GF-D8 (cell line): ENCODE measurements at regions not wholly inside any gene's neighbourhood (a gene's known extent, or its start where the extent isn't known, plus 50 kb on each side); places are given as distances from the start of the nearest gene placed in this dataset.
"Not testable (repeated sequence)": the region's sequence is repeated elsewhere in the genome, so short reads cannot be mapped to it uniquely, and the experiment has no call there.

Source experiments
- DNase-seq: peaks from one replicate; lab custom pipeline; 2025; lab: John Stamatoyannopoulos, UW

DNA sequence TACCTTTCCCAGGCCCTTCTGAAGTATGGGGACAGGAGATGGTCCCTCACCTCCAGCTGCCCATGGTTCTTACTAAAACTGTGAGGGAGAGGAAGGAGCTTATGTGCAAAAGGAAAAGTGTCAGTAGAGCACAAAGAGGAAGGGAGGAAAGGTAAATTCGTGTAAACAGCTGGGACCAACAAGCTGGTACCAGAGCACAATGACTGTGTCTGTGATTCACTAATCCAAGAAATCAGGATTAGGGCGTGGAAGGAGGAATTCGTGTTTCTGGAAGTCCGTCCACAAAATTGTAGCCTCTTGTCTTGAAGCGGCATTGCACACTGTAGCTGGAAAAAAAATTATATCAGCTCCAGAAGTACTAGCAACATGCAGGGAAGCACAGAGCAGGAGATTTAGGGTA lies 129.0 kb upstream of the RREB1 start:
- DNase-seq = no peak

DNA sequence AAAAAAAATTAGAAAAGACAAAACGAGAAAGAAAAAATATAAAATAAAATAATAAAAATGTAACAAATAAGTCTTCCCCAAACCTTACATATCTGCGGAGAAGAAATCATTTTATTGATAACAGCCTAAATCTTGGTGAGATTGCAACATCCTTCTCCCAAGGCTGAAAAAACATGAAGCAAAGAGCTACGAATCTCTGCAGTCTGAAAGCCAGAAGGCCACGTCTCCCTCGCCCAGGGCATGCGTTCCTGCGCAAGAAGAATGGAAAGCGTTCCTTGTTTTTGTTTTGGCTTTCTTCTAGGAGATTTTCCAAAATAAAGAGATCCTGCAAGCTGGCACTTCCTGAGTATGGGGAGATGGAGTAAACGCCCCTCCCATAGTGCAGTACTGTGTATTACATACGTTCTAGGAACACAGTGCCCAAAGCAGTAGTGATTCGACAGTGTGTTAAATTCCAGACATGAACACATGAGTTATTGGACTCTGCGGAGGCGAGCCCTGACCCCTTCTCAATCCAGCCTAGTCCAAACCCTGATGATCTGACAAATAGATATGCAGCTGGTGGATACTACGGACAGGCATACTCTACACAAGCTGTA lies 126.7 kb upstream of the RREB1 start:
- no peak for DNase-seq

DNA sequence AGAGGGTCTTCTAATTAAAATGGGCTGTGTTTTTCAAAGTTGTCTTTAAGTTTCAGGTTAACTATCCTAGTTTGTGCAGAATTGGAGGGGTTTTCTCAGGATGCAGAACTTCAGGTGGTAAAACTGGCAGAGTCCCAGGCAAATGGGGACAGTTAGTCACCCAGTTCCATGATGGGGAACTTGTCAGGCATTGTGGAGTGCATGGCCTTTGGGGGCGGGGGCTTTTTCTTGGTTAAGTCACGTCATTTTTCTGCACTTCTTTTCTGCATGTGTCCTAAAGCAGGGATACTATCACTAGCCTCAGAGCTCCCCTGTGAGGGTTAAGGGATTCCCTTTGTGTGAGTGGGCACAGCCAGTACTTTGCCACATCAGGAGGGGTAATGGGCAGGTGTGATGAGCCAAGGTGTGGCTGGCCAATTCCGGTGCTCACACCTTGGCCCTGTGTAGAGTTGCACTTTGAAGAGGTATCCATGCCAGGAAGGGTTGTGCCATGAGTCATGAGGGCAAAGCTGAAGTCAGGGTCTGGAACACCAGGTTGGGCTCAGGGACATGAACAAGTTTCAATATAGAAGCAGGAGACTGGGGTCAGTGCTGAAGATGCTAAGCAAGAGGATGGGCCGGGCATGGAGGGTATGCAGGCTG lies 126.0 kb upstream of the RREB1 start:
- no peak for DNase-seq

DNA sequence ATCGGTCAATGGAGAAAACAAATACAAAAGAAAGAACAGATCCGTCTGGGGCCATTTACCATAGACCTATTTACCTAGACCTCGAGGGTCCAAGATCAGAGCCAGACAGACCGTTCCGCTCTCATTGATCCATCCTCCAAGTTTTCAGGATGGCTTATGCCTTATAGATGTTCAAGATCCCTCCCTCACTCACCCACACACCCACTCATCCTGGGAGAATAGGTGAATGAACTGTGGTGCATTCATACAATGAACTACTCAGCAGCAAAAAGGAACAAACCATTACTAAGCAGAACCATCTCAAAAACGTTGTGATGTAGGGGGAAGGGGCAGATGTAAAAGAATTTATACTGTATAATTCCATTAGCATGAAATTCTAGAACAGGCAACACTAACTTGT lies 125.1 kb upstream of the RREB1 start:
- no peak for DNase-seq

DNA sequence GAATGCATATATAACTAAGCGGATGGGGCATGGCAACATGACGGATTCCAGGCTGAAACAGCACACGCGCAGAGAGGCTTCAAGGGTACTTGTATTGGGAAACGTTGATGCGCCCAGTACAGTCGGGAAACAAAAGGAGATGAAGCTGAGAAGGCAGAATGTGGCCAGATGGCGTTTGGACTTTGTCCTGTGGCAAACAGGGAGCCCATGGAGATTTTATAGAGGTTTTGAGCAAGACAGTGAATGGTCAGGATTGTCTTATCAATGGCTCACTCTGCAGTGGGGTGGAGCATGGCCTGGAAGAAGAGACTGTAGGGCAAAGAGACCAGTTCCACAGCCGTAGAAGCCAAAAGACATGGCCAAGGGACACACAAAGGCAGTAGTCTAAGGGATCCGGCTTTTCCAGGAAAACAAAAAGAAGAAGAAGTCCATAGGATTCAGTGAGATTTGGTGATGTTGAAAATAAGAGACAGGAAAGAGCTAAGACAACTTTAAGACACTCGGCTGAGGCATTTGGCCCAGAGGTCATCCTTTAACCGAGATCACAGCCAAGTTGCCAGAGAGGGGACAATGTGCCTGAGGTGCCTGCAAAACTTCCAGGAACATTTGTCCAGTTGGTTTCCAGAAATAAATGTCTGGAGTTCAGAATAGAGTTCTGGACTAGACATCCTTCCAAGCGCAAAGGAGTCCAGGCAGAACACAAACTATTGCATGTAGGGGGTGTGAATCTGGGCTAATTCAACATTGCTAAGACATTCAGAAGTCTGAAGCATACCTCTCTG lies 123.0 kb upstream of the RREB1 start:
- DNase-seq = no peak

DNA sequence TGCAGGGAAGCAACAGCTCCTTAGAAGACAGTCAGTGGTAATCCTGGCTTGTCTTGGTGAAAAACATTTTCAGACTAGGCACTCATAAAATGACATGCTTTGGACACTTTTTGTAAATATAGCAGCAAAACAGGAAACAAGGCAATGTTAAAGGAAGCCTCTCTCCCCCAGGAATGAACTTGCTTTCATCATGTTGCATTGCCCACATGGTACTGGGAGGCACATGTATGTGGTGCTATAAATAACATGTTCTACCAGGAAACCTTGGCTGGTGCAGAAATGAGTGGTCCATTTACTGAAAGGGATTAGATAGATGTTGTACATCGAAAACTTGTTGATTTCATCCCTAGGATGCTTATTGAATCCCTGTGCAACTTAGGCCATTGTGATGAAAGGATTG lies 121.4 kb upstream of the RREB1 start:
- no peak for DNase-seq

DNA sequence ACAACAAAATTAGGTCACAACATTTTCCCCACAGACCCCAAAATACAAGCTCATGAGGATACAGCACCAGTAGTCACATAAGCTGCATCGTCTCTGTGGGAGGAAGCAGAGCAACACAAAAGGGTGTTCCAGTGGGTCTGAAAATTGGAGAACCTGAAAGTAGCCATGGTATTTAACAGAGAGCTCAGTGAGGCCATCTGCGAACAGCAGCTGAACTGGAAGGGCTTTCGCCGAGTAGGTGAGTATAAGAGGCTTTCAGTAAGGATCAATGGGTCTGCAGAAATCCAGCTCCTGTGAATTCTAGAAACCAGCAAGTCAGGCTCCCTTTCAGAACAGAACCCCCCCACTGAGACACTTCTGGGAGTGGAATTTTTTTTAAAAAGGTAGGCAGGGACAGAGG lies 120.0 kb upstream of the RREB1 start:
- DNase-seq = no peak

DNA sequence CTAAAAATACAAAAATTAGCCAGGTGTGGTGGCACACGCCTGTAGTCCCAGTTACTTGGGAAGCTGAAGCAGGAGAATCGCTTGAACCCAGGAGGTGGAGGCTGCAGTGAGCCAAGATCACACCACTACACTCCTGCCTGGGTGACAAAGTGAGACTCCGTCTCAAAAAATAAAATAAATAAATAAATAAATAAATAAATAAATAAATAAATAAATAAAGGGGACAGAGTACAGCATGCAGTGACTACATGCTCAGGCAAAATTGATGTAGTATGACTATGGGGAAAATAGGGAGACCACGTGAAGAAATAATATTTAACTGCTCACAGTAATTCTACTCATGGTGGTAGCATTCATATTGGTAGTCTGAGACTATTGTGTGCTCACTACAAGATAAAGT lies 117.7 kb upstream of the RREB1 start:
- not testable (repeated sequence) for DNase-seq

DNA sequence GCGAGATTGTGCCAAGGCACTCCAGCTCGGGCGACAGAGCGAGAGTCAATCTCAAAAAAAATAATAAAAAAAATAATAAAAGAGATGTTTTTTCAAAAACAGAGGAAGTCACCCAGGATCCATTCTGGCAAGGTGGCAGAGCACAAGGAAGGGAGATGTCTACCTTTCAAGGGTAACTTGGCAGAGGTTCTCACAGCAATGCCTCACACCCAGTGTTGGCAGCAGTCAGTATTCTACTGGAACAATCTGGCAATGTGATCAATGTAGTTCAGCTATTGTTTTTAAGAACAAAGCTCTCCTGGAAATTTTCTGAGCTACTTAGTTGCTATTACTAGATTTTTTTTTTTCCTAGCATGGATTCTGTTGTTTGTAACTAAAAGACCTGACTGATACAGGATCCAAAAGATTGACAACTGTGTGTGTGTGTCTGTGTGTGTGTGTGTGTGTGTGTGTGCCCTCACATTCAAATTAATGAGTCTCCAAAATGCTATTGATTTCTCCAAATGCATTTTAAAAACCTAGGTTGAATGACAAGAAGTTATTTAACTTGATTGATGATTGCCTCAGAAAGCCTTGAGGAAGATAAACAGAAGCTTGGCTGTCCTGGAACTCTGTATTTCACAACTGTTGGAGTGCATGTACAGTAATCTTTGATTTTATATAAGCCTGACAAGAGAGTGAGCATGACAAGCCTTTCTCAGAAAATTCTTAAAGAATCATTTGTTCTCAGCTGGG lies 114.1 kb upstream of the RREB1 start:
- no peak for DNase-seq

DNA sequence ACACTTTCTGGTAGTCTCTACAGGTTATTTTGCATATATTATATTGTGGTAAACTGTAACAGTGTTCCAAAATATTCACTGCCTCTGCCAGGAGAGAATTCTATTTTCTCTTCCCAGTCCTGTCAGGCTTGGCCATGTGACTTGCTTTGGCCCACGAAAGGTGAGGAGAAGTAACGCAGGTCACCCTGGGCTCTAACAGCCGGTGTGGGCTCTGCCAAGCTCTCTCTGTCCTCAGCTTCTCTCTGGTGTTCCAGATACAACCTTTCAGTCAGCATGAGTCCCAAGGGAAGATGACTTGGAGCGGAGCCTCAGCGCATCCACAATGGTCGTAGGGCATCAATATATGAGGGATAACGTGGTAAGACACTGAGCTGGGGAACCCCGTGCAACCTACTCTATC lies 113.0 kb upstream of the RREB1 start:
- no peak for DNase-seq

DNA sequence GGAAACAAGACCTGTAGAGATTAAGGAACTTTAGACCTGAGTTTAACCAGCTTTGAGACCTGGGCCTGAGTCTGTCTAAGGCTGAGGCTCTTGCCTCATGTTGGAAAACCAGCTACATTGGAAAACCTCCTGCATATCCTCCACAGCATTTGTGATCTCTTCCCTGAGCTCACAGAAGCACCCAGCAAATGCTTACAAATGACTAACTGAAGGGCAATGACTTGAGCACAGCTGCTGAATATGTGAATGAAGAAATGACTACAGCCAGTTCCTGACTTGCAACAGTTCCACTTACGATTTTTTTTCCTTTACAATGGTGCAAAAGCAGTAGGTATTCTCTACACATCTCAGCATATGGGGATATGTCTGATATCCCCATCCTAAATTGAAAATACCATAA lies 112.4 kb upstream of the RREB1 start:
- DNase-seq = no peak

DNA sequence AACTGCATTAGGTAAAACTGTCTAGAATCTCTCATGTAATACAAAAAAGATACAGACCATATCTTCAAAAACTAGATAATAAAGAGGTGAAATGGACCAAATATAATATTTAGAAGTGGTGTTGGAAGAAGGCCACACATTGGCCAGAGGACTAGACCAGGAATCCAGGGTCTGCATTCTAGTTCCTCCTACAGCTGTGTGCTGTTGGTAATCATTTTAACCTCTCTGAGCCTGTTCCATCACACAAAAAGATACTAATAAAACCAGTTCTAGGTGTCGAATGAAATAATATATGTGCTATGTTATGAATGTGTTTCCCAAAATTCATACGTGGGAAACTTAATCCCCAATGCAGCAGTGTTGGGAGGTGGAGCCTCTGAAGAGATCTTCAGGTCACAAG lies 111.6 kb upstream of the RREB1 start:
- DNase-seq = no peak

DNA sequence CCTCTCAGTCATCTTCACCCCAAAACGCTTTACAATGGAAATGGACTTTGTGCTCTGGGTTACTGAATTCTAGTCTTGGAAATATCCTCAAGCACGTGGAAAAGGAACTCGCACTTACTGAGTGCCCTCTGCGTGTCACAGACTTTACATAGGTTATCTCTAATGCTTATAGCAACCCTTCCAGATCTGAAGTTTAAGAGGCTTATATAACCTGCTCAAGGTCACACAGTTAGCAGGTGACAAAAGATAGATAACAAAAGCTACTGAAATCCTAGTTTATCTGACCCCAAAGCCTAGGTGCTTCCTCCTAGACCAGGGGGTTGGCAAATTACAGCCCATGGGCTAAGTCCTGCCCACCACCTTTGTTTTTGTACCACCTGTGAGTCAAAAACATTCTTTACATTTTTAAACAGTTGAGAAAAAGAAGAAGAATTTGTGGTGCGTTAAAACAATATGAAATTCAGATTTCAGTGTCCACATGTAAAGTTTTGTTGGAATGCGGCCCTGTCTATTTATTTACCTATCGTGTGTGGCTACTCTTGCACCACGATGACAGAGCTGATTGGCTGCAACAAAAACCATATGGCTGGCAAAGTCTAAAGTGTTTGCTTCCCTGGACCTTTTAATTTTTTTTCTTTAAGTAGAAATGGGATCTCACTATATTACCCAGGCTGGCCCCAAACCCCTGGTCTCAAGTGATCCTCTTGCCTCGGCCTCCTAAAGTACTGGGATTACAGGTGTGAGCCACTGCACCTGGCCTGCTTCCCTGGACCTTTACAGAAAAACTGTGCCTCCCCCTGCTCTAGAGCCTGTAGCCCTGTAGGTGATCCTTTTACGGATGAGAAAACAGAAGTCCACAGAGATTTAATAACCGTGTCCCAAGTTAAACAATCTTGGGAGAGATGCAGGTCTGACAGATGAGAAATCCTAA lies 110.2 kb upstream of the RREB1 start:
- DNase-seq = no peak

DNA sequence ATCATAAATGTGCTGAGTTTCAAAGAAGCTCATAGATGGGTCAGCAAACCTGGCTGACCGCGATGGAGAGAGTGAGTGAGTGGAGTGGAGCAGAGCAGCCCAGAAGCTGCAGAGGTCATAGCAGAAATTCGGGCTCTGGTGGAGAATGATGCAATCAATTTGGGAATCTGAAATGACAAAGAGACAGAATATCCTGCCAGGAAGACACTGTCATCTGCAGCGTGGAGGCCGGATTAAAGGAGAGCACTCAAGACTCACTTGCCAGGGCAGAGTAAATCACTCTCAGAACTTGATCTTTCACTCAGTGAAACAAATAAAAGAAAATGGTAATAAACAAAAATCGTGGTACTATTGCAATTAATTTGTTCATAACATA lies 109.6 kb upstream of the RREB1 start:
- no peak for DNase-seq

DNA sequence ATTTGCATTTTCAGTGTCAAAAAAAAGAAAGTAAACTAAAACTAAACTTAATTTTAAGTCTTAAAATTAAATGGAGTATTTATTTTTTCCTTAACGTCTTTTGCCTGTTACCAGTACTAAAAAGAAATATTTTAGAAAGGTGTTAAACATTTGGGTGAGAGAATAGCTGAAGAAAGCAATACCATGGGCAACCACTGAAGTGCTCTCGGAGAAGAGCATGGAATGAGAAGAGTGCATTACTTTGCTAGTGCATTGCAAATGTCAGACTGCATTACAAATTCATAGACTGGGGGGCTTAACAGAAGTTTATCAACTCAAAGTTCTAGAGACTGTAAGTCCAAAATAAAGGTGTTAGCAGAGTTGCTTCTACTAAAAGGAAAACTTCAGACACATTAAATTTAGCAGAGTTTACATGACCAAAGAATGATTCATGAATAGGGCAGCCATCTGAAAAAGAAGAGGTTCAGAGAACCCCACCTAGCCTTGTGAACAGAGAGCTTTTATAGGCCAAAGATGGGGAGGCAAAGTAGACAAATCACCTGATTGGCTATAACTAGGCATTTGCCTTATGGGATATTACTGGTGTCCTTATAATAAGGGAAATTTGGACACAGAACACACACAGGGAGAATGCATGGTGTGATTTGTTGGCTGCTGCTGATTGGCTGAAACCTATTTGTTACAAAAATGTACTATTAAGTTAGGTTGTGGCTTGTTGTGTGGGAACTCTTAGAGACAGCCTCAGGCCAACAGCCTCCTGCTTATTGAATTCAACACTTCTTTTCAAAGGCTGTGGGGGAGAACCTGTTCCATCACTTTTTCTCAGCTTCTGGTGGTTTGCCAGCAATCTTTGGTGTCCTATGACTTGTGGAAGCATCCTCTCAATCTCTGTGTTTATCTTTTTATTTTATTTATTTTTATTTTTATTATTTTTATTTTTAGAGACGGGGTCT lies 106.7 kb upstream of the RREB1 start:
- DNase-seq = no peak

DNA sequence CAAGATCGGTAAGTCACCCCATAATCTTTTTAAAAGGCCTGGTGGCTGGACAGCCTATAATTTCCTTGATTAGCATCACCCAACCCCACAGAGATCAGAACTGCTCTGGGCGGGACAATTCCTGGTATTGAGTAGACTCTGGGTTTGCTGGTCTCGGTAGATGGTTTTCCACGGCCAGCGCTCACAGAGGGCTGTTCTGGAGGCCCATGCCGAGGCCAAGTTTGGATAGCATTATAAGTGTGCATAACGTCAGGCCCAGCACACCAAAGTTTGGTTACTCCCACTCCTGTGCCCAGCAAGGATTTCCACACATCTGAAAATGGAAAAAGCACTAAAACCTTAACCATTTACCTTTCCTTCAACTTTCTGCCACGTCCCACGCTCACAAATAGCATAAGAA lies 104.7 kb upstream of the RREB1 start:
- no peak for DNase-seq

DNA sequence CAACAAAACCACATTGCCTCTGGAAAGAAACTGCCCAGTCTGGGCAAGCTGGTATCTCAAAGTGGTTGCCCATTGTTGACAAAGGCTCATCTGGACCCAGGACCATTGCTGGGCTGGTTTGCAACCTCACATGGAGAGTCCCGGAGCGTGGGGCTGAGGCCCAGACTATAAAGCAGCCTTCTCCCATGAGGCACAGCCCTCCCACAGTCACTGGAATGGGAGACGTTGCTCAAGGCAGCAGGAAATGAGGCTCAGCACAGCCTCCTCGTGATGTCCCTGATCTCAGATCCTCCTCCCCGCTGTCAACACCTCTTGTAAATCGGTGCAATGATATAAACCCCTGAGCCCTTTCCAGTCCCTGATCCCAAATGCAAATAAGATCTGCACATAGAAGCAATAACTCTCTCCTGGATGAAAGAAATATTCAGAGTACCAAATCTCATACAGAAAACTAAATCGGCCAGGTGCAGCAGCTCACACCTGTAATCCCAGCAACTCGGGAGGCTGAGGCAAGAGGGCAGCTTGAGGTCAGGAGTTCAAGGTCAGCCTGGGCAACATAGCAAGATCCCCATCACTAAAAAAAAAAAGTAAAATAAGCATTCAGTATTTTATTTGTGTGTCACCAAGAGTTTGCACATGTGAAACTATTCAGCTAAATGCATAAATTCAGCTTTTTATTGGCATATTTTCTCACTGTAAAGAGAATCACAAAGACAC lies 103.0 kb upstream of the RREB1 start:
- DNase-seq = no peak

DNA sequence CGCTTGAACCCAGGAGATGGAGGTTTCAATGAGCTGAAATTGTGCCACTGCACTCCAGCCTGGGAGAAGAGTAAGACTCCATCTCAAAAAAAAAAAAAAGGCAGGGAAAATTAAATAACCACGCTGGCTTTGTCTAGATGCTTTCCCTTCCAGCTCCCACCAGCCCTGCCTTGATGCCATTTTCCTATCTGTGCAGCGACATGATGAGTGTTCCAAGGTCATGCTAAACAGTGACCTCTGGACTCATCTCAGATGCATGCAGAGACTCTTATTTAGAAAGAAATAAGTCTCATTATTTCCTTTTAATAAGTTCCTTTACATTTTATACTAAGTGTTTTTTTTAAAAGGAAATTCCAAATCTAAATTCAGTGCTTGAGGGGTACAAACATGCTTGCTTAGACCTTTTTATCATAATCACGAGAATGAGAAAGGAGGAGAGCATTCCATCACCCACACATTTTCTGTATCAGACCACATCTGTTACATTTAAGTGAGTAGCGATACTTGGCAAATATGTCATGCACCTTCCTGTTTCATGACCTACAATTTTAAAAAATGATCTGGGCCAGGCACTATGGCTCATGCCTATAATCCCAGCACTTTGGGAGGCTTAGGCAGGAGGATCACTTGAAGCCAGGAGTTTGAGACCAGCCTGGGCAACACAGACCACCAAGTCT lies 101.1 kb upstream of the RREB1 start:
- no peak for DNase-seq

DNA sequence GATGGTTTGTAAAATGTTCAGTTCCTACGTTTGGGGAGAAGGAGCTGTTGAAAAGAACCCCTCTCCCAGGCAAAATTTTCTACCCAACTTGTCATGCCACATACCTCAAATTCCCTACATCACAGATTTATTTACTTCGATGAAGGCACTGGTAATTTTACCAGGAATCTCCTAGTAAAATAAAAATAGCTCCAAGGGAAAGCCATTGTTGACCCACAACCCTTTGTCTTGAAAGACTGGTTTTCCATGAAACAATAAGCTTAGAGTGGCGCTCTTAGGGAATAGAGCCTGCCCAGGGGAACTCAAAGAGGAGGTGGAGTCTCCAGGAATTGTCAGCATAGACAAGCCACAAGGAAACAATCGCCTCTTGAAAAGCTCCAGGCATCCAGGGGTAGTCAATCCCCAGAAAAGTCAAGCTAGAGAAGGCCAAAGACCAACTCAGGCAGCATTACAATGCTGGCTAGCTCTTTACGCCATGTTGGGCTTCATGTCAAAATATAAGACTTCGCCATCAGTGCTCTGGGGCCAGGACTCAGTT lies 99.2 kb upstream of the RREB1 start:
- DNase-seq = no peak
